NCI-H1417 (cell line): ENCODE measurements at regions not wholly inside any gene's neighbourhood (a gene's known extent, or its start where the extent isn't known, plus 50 kb on each side); places are given as distances from the start of the nearest gene placed in this dataset.
A peak's percentile ranks its signal among the peaks of the same experiment; 100 is the strongest.

Experiments
- DNase-seq, 3 experiments: peaks; one replicate each; lab custom pipeline; 2025; lab: John Stamatoyannopoulos, UW

GRCh38 chr12:115640929-115641328 lies 636.6 kb downstream of the MED13L start:
- no peak for DNase-seq

- no peak for DNase-seq
These were observed 637.9 kb downstream of the MED13L start for GRCh38 chr12:115639648-115640012.

- peak in 1 of 3 experiments; percentile 25 for DNase-seq
These were observed 638.5 kb downstream of the MED13L start for GRCh38 chr12:115638733-115639647.

DNA sequence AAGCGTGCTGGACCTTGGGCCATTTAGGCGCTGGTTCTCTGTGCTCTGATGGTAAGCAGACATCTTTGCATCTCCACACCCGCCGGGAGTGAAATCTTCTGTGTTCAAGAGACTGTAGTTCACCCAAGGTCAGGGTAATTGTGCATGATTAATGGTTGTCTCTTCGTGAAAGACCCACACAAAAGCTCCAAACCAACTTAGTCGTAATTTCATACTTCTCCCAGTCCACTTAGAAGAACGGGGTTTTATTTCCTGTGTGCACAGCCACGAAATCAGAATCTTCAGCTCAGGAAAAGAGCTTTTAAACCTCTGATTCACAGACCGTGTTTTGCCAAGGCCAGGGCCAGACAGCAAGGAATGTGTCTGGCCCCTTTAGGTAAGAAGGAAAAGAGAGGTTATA lies 640.9 kb downstream of the MED13L start:
- peak in 1 of 3 experiments; percentile 23 for DNase-seq

DNA sequence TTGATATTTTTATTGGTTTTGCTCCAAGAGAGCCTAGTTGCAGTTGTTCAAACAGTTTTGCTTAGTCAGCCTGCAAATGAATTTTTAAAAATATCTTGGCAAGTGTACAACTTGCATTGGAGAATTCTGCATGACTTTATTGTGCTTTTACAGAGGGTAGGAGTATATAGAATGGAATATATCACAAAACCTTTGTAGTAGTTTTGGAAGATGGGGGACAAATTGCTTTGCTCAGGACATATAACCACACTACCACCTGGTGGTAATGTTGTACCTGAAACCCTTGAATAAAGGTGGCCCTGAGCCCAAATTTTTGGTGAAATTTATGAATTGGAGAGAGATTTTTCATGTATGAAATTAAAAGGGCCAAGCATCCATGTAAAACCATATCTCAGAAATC lies 645.2 kb downstream of the MED13L start:
- DNase-seq, result peak in 1 of 3 experiments; percentile 28

DNA sequence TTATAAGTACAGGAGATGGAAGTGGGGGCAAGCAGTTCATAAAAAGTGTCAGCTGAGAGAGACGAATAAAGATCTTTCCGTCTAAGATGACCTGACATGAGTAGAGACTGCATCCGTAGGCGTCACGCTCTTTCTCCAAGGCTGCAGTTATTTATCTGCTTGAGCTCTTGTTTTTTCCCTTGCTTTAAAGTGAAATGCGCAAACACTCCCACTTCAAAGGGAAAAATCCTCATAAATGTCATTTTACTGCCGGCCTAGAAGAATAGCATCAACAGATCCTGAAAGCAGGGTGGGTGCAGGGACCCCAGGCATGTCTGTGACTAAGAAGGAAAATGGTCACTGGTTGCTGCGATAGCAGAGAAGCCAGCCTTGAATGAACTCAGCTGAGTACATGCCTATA lies 647.4 kb downstream of the MED13L start:
- no peak for DNase-seq

GRCh38 chr12:115626210-115626609 lies 651.3 kb downstream of the MED13L start:
- no peak for DNase-seq

- DNase-seq, result no peak
These were observed 653.6 kb downstream of the MED13L start for GRCh38 chr12:115623764-115624334.

DNA sequence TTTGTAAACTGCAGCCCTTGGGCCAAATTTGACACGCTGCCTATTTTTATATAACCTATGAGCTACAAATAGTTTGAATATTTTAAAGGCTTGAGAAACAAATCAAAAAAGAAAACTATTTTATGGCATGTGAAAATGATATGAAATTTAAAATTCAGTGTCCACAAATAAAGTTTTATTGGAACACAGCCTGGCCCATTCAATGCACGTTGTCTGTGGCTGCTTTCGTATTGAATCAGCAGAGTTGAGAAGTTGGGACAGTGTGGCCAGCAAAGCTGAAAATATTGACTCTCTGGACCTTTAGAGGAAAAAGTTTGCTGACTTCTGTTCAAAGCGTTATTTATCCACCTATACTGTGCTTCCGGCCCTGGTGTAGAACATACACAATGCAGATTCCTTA lies 654.2 kb downstream of the MED13L start:
- no peak for DNase-seq

DNA sequence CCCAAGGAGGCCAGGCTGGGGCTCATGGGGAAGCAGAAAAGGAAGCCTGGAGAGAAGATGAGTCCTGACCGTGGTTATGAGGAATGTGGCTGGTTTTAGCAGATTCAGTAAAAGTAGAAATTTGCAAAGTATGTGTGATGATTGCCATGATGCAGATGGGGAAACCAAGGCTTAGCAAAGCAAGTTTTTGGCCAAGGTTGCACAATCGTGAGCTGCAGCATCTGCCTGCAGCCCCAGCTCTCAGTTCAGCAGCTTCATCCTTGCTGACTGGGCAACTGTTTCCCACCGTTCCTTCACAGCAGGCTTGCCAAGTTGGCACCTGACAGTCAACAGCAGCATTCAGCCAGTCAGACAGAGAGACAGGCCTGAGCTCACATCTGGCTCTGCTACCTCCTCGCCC lies 656.7 kb downstream of the MED13L start:
- DNase-seq, result no peak

DNA sequence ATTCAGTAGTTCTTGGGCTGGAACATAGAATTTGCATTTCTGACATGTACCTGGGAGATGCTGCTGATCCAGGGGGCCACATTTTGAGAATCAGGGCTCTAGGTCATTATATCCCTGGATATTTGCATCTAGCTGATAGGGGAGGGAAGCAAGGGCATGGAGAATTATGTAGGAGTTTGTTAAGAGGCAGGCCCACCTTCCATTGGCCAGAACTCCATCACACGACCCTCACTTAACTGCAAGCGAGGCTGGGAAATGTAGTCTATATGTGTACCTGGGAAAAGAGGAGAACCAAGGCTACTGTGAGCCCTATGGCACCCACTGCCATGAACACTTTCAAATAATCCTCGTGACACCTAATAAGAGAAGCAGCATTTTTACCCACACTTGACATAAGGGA lies 657.6 kb downstream of the MED13L start:
- no peak for DNase-seq

GRCh38 chr12:115619061-115619460 lies 658.4 kb downstream of the MED13L start:
- DNase-seq, result no peak

DNA sequence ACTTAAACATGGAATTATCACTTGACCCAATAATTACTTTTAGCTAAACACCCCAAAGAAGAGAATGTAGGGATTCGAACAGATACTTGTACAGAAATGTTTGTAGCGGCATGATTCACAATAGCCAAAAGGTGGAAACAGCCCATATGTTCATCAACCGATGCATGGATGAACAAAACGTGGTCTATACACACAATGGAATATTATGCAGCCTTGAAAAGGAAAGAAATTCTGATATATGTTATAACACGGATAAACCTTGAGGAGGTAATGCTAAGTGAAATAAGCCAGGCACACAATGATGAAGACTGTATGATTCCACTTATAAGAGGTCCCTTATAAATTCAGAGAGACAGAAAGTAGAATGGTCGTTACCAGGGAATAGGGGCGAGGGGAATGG lies 659.4 kb downstream of the MED13L start:
- DNase-seq, result no peak

GRCh38 chr12:115617391-115617790 lies 660.1 kb downstream of the MED13L start:
- no peak for DNase-seq

- DNase-seq, result peak in 1 of 3 experiments; percentile 40
These were observed 666.0 kb downstream of the MED13L start for GRCh38 chr12:115611477-115611876.

DNA sequence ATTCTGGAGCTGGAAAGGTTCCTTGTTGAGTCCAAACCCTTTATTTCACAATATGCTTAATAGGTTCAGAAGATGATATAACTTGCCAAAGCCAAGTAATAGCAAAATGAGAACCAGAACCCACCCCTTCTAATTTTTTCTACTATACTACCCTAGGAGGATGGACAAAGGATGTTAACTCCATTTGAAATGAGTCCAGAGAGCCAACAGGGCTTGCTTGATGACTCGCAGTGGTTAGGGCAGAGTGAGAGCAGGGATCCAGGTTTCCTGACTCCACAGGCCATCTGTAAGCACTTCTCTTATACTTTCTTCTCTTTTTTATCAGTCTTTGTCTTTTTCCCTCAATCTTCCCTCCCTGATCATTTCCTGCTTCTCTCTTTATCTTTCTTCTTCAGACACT lies 668.1 kb downstream of the MED13L start:
- DNase-seq, result no peak

- no peak for DNase-seq
These were observed 671.5 kb downstream of the MED13L start for GRCh38 chr12:115606040-115606439.

- DNase-seq, result peak; percentile 37 to 90 (median 65)
These were observed 678.4 kb downstream of the MED13L start for GRCh38 chr12:115598871-115599811.

- DNase-seq, result no peak
These were observed 680.3 kb downstream of the MED13L start for GRCh38 chr12:115597157-115597712.

DNA sequence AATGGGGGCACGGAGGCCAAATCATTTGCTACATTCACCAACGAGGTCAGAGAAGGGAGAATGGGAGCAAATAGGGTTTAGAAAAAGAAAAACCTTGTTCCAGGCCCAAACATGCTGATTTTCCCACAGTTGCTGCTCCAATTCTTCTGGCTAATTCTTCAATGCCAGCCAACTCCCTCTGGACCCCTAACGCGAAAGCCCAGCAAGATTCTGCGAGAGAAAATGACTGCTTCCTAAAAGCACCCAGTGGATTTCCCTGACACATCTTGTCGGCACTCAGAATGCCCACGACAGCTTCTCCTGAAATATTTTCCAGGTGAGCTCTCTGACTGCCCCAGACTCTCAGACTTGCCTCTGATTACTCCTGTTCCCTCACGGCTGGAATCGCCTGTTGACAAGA lies 689.4 kb downstream of the MED13L start:
- no peak for DNase-seq

- no peak for DNase-seq
These were observed 693.3 kb downstream of the MED13L start for GRCh38 chr12:115584156-115584555.

- DNase-seq, result peak in 1 of 3 experiments; percentile 35
These were observed 693.9 kb downstream of the MED13L start for GRCh38 chr12:115583591-115583990.
